ENCODE measurements at regions not wholly inside any gene's neighbourhood (a gene's known extent, or its start where the extent isn't known, plus 50 kb on each side); places are given as distances from the start of the nearest gene placed in this dataset.
"Not testable (repeated sequence)": the region's sequence is repeated elsewhere in the genome, so short reads cannot be mapped to it uniquely, and the experiment has no call there.

DNA sequence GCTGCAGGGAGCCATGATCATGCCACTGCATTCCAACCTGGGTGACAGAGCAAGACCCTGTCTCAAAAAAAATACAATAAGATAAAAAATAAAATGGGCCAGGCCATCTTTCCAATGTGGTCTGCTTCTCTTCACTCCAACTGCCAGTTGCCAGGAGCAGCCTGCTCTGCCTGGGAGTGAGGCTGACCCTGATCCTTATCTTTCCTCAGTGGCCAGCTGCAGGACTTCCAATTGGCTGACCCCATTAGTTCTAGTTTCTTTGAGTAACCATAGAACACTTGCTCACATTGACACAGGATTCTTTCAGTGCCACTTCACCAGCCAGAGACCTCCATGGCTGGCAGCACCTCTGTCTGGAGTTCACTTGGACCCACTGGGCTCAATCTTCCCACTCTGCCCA, 258.6 kb downstream of the MID1IP1 start:
- Mint-ChIP-seq H3K9me3 (peaks cover 53% of the 10 kb centered on the region), H3K4me1 (no peaks in the 10 kb centered on the region), H3K36me3 (ENCODE audit: low read depth) (no peaks in the 10 kb centered on the region), H3K27ac (no peak overlapping the region), H3K4me3 (no peak overlapping the region), H3K27me3 (ENCODE audit: low read depth, poor library complexity) (peaks cover 10% of the 10 kb centered on the region)
- DNase-seq = no peak
- TF ChIP-seq, protein P1, sequence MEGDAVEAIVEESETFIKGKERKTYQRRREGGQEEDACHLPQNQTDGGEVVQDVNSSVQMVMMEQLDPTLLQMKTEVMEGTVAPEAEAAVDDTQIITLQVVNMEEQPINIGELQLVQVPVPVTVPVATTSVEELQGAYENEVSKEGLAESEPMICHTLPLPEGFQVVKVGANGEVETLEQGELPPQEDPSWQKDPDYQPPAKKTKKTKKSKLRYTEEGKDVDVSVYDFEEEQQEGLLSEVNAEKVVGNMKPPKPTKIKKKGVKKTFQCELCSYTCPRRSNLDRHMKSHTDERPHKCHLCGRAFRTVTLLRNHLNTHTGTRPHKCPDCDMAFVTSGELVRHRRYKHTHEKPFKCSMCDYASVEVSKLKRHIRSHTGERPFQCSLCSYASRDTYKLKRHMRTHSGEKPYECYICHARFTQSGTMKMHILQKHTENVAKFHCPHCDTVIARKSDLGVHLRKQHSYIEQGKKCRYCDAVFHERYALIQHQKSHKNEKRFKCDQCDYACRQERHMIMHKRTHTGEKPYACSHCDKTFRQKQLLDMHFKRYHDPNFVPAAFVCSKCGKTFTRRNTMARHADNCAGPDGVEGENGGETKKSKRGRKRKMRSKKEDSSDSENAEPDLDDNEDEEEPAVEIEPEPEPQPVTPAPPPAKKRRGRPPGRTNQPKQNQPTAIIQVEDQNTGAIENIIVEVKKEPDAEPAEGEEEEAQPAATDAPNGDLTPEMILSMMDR (IDR thresholded peaks at IDR 0.05) = no peak

GRCh38 chrX:39063037-39063436, 261.8 kb downstream of the MID1IP1 start:
- Mint-ChIP-seq H3K4me3 (no peak overlapping the region), H3K36me3 (ENCODE audit: low read depth) (no peaks in the 10 kb centered on the region), H3K4me1 (peaks cover 9% of the 10 kb centered on the region), H3K27me3 (ENCODE audit: low read depth, poor library complexity) (peaks cover 10% of the 10 kb centered on the region), H3K27ac (no peak overlapping the region), H3K9me3 (peaks cover 51% of the 10 kb centered on the region)
- TF ChIP-seq, protein P1 (IDR thresholded peaks at IDR 0.05) = no peak
- no peak for DNase-seq

DNA sequence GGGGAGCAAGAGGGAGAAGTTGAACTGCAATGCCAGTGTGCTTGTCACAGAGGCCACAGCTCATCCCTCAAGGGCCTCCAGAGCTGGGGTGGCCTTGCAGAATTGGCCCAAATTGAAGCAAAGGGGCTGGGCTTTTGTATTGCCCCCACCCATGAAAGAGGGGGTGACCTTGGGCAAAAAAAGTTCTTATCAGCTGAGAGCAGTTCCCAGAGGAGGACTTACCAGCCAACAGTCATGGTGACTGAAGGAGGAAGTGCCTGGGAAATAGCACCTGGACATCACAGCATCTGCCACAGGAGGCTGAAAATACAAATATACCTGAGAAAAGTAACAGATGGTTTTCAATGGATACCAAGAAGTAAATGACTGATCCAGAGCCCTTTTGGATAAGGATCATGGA, 262.4 kb downstream of the MID1IP1 start:
- H3K27me3 Mint-ChIP-seq (ENCODE audit: low read depth, poor library complexity) = peaks cover 10% of the 10 kb centered on the region
- TF ChIP-seq, protein P1 (IDR thresholded peaks at IDR 0.05) = no peak
- DNase-seq = no peak
- H3K4me3 Mint-ChIP-seq = no peak overlapping the region
- H3K9me3 Mint-ChIP-seq = peaks cover 50% of the 10 kb centered on the region
- no peak overlapping the region for H3K27ac Mint-ChIP-seq
- H3K36me3 Mint-ChIP-seq (ENCODE audit: low read depth) = no peaks in the 10 kb centered on the region
- peaks cover 9% of the 10 kb centered on the region for H3K4me1 Mint-ChIP-seq

GRCh38 chrX:39065051-39065871, 264.0 kb downstream of the MID1IP1 start:
- TF ChIP-seq, protein P1 (IDR thresholded peaks at IDR 0.05) = no peak
- no peak overlapping the region for H3K27ac Mint-ChIP-seq
- H3K36me3 Mint-ChIP-seq (ENCODE audit: low read depth) = no peaks in the 10 kb centered on the region
- H3K27me3 Mint-ChIP-seq (ENCODE audit: low read depth, poor library complexity) = peaks cover 10% of the 10 kb centered on the region
- peaks cover 9% of the 10 kb centered on the region for H3K4me1 Mint-ChIP-seq
- H3K4me3 Mint-ChIP-seq = no peak overlapping the region
- peaks cover 57% of the 10 kb centered on the region for H3K9me3 Mint-ChIP-seq
- no peak for DNase-seq

DNA sequence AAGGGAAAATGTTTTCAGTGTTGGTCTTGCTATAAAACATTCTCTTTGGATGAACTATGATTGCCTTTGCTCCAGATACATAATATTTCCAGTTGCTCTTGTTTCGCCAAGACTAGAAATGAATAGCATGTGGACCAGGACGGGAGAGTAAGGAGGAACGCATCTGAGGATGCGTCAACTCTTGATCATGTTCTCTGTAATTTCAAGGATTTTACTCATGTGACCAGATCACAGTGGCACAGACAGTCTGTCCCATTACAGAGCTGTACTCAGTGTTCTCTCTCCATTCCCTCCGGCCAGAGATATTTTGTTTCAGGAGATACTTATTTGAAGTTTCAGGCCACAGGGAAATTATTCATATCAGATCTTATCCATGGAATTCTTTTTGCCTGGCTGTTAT, 266.6 kb downstream of the MID1IP1 start:
- Mint-ChIP-seq H3K4me1 (peaks cover 9% of the 10 kb centered on the region), H3K4me3 (no peak overlapping the region), H3K9me3 (peaks cover 48% of the 10 kb centered on the region)

GRCh38 chrX:39068634-39069033, 267.4 kb downstream of the MID1IP1 start:
- peaks cover 43% of the 10 kb centered on the region for H3K9me3 Mint-ChIP-seq
- H3K27ac Mint-ChIP-seq; H3K4me1 Mint-ChIP-seq; H3K36me3 Mint-ChIP-seq (ENCODE audit: low read depth); H3K27me3 Mint-ChIP-seq (ENCODE audit: low read depth, poor library complexity); DNase-seq; H3K4me3 Mint-ChIP-seq: not testable (repeated sequence)

More for the DNA sequence above, 266.6 kb downstream of the MID1IP1 start:
- Mint-ChIP-seq H3K36me3 (ENCODE audit: low read depth) (no peaks in the 10 kb centered on the region), H3K27me3 (ENCODE audit: low read depth, poor library complexity) (peaks cover 4% of the 10 kb centered on the region), H3K27ac (no peak overlapping the region)
- TF ChIP-seq, protein P1 (IDR thresholded peaks at IDR 0.05) = no peak
- no peak for DNase-seq

Data from nephron progenitor cell (in vitro differentiated cells).